Stimulated activated naive CD4-positive, alpha-beta T cell treated with Interleukin-2 at 50 U/mL for 16 hours (primary cell): ENCODE measurements at regions not wholly inside any gene's neighbourhood (a gene's known extent, or its start where the extent isn't known, plus 50 kb on each side); places are given as distances from the start of the nearest gene placed in this dataset.

Experiments used
- DNase-seq: peaks from one replicate; lab custom pipeline; 2025; lab: John Stamatoyannopoulos, UW

DNA sequence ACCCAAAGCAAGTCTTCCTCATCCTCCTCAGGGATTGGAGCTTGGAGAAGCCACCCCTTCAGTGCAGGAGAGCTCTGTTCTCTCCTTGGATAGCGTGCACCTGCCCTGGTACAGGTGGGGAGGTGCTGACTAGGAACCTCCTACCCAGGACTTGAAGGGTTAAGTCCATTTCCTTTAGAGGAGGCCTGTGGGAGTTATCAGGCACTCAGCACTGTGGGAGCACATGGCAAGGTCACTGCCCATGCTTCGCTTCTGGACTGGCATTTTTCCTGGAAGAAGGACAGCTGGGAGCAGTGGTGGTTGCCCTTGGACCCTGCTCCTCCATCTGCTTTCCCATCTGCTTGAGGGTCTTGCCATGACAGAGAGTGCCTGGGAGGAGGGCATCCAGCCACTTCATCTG lies 142.8 kb downstream of the CXCL12 start:
- DNase-seq = no peak

DNA sequence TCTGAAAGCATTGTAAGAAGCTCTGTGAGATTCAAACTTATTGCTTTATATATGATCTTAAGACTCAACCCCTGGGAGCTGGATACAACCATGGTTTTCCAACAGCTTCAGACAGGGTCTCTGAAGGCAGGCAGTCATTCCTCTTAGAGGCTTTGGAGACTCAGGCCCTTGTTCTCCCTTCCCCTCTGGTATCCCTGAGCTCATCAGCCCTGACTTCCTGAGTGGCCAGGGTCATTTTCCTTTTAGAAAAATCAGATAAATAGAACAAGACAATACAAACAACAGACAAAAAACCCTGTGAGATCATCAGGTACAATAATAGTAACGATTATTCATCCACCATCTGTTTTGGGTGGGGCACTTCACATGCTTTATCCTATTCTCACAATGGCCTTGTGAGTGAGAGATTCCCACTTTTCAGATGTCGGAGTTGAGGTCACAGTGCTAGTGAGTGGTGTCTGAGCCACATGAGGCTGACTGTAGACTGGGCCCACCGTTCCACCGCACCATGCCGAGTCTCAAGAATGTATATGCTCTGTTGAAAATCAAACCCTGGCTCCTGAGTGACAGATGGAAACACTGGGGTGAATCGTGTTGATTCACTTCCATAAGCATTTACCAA lies 144.2 kb downstream of the CXCL12 start:
- no peak for DNase-seq

DNA sequence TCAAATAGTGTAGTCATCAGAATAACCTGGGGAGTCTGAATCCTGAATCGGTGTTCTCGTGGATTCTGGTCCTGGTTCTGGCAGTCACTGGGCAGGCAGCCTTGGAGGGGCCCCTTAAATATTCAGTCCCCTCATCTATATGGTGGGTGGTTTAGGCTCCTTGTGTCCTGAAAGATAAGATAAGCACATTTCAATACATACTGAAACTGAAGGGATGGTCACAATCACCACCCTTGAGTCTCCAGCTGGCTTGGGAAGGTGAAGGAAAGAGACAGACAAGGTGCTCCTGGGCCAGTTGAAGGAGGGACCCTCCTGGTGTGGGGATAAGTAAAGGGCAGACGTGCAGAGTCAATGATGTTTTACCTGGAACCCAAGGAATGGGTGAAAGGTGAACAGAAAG lies 146.7 kb downstream of the CXCL12 start:
- no peak for DNase-seq

DNA sequence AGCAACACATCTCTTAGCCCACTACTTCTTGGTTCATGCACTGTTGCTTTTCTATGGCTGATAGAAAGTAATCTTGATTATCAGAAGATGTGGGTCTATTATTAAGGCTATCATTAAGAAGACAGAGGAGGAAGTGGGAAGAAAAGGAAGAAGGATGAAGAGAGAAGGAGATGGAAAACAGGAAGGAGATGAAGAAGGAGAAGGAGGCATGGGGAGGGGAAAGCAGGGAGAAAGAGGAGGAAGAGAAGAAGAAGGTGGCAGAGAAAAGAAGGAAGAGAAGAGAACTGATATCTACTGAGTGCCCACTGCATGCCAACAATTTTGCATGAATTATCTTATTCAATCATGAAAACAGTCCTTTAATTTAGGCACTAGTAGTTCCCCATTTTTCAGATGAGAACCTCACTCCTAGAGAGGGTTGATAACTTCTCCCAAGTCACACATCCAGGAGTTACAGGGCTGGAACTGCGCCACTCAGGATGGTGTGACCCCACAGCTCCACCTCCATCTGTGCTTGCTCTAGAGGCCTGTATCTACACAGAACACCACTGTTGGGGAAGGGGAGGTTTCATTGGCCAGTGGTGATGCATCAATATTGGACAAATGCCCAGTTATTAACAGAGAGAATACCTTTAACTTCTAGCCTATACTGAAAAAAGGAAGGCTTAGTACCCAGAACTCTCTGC lies 147.4 kb downstream of the CXCL12 start:
- DNase-seq = no peak

DNA sequence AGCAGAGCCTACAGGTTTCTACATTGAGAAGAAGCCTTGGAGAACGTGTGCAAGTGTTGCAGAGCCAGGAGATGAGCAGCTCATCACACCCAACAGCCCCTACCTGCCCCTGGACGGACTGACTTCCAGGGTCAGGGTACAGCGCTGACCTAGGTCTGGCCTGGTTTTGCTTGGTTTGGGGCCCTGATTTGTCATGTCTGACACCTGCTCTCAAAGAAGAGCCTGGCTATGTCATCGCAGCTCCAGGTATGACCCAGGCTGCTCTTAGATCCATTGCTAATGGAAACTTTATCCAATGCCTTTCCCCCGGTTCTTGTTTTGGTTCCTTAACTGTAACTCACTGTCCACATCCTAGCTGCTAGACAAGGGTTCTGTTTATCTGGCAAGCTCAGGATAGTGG lies 149.5 kb downstream of the CXCL12 start:
- DNase-seq = no peak

DNA sequence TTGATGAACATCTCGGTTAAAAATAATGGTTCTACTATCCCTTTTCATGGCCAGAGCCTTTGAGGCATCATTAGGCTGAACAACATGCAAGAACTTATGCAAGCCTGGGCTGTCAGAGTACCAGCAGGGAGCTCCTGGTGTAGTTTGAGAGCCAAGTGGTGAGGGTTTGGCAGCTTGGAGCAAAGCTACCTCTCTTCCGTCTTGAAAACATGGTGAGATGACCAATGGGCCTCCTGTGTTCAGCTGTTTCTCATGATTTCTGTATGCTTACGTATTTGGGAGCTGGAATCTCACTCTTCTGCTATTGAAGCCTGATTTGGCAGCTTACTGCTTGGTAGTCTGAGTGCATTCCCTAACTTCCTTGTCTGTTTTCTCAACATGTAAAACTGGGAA lies 150.4 kb downstream of the CXCL12 start:
- no peak for DNase-seq

DNA sequence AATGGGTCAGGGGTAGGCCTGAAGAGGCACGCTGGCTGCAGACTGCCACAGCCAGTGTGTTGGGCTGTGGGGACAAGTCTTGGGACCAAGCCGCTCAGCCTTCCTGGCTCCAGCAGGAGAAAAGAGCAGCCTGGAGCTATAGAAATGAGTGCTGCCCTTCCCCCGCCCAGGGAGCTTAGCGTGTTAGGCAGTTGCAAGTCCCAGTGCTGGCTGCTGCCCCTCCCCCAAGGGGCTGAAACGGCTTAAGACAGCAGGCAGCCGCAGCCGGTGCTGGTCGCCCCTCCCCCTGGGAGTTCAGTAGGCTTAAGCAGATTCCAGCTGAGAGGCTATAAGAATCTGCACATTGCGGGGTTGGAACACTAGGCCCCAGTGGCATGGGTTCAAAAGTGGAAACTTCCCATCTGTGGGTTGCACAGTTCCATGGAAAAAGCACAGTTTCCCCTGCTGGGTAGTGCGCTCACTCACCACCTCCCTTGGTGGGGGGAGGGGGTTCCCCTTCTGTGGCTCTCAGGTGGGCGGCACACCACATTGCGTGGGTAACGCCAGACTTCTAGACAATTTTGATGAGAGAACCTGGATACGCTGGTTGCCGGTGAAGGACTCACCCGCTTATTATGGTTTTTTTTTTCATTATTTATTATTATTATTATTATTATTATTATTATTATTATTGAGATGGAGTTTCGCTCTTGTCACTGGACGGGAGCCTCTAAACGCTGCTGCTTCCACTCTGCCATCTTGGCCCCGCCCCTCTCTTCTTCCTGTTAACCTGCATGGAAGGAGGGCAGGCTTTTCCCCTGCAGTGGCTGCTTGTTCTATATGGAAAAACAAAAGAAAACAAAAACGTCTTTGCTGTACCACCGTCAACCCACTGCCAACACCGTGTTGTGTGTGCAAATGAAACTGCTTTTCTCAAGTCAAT lies 151.1 kb downstream of the CXCL12 start:
- no peak for DNase-seq

DNA sequence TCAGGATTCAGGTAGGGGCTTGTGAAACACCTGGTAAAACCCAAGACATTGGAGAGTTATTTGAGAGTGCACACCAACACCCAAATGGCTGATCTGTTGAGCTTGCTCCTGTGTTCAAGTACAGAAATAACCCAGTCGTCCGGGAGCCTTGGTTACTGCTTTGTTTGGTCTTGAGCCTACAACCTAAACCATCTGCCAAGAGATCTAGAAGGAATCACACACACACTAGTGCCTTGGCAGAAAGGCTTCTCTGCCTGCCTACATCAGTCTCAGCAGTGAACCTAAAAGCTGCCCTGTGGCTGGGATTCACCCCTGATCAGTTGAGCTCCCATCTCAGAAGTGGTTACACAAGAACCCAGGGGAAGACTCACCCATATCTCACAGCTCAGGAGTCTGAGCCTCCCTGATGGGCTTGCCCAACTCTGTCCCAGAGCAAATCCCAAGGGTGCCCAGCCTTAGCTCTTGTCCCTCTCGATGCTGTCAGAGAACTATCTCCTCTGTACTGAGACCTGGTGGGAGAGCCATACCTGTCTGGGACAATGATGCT lies 167.6 kb downstream of the CXCL12 start:
- no peak for DNase-seq

DNA sequence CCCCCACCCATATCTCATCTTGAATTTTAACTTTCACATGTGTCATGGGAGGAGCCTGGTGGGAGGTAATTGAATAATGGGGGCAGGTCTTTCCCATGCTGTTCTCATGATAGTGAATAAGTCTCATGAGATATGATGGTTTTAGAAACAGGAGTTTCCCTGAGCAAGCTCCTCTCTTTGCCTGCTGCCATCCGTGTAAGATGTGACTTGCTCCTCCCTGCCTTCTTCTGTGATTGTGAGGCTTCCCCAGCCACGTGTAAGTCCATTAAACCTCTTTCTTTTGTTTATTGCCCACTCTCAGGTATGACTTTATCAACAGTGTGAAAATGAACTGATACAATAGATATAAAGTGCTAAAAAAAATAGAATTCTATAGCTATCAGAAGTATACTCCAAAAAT lies 168.8 kb downstream of the CXCL12 start:
- no peak for DNase-seq

DNA sequence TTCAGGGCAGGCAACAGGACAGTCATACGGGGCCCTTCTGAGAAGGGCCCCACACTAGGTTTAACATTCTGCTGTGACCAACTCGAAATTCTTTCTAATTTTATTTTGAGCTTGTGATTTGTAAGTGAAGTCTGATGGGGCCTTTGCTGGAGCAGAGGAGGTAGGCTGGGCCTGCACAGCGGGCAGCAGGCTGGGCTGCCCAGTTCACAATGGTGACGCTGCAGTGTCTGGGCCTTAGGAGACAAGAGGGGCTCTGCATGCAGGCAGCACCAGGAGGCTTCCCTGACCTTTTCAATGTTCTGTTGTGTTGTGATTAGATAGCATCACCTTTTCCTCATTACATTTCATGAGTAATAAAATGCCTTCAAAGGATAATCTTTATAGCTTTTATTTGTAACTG lies 175.1 kb downstream of the CXCL12 start:
- DNase-seq = no peak

DNA sequence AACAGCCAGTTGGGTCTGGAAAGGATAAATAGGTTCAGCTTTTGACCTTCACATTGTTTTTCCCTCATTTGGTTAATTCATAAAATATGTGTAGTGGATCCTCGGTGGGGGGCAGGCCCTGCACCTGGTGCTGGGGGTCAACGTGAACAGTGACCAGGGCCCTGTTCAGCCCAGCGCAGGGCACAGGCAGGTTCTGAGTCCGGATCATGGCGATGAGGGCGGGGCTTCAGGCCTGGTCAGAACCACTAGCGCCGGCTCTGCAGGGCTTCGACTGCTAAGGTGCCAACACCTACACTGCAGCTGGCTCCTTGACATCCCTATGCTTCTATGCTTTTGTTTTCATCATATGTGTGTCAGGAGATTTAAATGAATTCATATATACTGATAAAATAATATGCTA lies 177.7 kb downstream of the CXCL12 start:
- no peak for DNase-seq

DNA sequence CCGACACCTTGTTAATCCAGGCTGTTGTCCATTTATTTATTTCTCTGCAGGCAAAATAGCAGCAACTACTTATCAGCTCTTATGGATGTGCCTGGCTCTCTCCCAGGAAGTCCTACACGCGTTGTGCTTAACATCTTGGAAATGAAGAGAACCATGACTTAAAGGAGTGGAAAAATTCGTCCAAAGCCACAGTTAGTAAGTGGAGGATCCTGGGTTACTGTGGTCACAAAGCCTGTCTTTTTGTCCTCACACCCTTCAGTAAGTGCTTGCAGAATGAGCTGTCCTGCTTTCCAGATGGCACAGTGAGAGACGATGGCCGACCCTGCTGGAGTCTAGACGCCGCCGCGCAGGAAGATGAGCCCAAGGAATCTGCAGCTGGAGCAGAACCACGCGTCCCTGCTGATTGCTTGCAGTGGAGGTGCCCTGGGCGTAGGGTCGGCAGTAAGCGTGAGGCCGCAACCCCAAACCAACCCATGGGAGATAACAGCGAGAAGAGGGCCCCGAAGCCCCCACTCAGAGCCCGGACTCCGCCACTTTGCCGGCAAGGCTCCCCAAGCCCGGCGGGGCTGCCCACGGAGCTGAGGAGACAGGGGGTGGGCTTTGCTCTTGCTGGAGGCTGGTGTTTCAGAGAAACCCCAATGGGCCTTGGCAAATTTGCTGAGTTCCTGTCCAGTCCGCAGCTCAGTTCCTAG lies 178.6 kb downstream of the CXCL12 start:
- no peak for DNase-seq

DNA sequence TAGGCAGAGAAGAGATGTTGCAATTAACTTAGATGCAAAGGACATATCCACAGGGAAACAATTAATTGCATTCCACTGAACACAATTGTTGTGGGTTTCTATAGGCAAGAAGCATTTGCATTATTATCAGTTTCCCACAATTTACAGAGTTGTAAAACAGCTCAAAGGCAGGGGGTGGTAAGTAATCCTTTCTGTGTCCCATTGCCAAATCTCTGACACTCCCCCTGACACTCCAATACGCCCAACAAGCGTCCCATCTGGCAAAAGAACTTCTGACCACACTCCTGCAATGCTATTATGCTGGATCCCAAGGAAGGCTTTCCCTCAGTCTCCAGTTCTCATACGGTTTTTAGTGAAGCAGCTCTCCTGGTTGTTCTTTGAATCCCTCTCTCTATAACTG lies 179.8 kb downstream of the CXCL12 start:
- no peak for DNase-seq

DNA sequence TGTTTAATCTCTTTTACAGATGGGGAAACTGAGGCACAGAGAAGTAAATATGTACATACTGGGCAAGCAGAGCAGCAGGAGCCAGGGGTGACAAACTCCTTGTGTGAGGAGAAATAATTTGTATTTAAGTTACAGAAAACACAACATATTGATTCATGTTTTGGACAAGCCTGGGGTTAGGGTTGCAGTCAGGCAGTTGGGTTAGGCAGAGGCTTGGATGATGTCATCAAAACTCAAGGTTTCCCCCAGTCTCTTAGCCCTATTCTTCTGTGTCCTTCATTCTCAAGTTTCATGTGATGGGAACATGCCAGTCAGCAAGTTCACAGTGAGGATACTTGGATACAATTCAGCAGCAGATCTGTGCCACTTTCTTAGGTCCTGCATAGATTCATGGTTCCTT lies 181.4 kb downstream of the CXCL12 start:
- no peak for DNase-seq

DNA sequence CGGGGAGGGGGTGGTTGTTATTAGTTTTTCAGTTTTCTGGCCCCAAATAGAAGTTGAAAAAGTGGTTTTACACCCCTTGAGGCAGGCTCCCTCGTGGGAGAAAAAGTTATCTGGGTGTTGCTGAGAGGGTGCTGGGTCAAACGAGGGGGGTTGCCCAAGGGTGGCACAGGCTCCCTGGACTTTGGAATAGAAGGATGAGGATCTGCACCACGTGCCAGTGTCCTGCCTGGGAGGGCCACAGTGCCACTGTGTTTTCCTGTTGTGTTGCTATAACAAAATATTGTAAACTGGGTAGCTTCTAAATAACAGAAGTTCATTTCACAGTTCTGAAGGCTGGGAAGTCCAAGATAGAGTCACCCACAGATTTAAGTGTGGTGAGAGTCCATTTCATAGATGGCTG lies 181.9 kb downstream of the CXCL12 start:
- DNase-seq = no peak

DNA sequence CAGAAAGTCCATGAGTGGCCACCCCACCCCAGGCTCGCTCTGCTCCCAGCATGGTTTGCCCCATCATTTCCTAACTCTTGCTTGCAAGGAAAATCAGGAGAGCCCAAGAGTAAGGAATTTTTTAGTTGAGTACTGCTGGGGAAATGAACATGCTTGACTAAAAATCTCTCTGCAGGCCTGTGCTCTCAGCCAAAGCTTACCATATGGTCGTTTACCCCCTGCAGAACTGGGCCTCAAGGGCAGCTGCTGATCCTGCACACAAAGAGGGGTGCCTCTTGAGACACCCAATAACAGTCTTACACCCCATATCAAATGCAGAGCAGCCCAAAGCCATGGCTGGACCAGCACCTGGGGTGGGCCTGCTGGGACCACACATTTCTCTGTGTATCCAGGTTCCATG lies 183.2 kb downstream of the CXCL12 start:
- no peak for DNase-seq

DNA sequence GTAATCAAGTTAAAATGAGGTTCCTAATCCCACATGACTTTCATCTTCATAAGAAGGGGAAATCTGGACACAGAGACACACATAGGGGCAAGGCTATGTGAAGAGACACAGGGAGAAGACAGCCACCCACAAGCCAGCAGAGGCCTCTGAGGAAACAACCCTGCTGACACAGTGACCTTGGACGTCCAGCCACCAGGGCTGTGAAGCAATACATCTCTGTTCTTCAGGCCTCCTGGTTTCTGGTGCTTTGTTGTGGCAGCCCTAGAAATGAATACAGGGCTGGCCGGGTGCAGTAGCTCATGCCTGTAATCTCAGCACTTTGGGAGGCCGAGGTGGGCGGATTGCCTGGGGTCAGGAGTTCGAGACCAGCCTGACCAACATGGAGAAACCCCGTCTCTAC lies 183.9 kb downstream of the CXCL12 start:
- no peak for DNase-seq

DNA sequence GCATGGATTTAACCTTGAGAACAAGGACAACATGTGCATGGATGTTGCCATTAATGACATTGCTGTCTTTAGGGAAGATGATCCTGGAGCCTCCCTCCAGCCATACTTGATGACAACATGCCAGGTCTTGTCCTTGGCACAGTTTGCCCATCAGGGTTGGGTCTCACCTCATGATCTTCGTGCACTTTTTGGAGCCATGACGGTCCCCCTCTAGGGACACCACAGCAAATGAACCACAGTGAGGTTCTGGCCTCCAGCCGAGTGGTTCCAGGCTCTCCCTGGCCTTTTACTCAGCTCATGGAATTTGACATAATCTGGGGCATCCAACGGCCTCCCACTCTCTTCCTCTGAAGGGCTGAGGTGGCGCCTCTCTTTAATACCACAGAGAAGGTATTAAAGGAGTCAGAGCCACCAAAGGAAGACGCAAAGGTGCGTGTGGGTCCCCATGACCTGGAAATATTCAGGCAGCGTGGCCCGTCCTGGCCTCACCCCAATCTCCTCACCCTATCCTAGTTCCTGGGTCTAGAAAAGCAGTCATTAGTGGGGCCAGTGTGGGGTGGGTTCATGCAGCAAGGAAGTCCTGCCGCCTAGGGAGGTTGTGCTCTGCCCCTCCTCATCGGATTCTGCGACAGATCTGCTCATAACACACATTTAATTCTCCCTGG lies 184.8 kb downstream of the CXCL12 start:
- DNase-seq = no peak

DNA sequence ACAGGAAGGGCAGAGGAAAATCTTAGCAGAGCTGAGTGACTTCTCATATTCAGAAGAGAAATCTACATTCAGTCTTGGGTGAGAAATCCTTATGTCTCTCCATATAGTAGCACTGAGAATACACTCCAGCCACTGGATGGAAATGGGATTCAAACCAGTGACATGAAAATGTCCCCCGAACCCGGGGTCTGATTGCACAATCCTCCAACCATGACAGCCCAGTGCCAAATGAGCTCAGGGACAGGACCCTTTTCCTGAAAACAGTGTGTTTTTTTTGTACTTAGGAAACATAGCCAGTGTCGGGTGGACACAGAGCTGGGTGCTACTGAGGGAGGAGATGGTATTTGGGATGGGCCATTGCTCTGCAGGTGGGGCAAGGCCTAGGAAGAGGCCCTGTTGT lies 185.6 kb downstream of the CXCL12 start:
- DNase-seq = no peak

DNA sequence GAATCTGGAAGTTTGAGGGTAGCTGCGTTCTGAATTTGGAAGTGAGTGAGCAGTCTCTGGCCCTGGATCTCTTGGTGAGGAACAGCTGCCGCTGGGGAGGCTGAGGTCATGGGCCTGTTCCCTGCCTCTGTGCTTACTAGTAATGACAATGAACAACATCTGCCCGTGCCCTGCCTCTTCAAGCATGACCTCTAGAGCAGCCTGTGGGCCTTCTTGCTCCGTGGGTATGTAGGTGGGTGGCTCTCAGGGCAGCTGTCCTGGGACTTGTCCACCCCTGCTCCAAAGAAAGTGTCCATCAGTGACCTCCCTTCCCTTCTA lies 186.2 kb downstream of the CXCL12 start:
- no peak for DNase-seq

DNA sequence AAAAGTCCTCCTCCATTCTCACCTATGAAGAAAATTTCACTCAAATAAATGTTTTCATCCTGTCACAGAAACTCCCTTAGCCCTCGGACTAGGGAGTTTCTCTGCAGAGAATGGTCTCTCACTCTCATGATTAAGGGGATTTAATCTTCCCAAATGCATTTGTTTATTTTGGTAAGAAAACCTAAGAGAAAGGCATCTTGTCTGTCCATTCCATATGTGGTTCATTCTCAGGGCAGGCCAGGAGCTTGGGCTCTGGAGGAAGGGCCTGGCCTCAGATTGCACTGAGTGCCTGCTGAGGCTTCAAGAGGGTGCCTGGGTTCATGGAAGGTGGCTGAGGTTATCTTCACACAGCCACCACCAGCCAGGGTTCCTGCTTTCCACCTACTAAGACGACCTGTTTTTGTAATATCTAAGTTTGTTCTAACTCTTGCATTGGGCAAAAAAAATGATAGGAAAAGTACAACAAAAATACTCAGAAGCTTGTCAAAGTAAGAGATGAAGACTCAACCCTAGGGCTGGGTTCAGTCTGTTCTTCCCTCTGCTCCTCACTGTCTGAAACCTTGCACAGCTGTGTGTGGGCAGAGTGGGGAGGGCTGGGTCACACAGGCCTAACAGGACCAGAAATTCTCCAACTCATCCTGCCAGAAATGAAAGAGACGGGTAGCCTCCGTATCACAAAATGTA lies 186.7 kb downstream of the CXCL12 start:
- no peak for DNase-seq
